Endothelial cell of umbilical vein (primary cell): ENCODE measurements at regions not wholly inside any gene's neighbourhood (a gene's known extent, or its start where the extent isn't known, plus 50 kb on each side); places are given as distances from the start of the nearest gene placed in this dataset.

Experiments
- CTCF ChIP-seq, 2 donors: IDR thresholded peaks; 1 replicate in 1 of 2; 2 replicates in 1 of 2; pipeline ENCODE4 v1.5.1; 2011; ENCODE audit warnings: low read length in 2 of 2, mild to moderate bottlenecking in 2 of 2, moderate library complexity in 2 of 2, control low read depth in 1 of 2, inconsistent platforms in 1 of 2, low read depth in 1 of 2; ENCODE audit not compliant: insufficient read depth in 1 of 2; ENCODE audit errors: extremely low read depth in 1 of 2
- EZH2 ChIP-seq: IDR thresholded peaks from 2 replicates; pipeline ENCODE4 v1.6.1; 2012; ENCODE audit warnings: borderline replicate concordance, low read depth, mild to moderate bottlenecking, moderate library complexity, low read length, inconsistent platforms; ENCODE audit not compliant: severe bottlenecking
- GATA2 ChIP-seq: IDR thresholded peaks from 2 replicates; pipeline ENCODE4 v1.7.0; 2011; ENCODE audit warnings: low read depth, mild to moderate bottlenecking, moderate library complexity, mixed read lengths, low read length; ENCODE audit not compliant: insufficient read length, insufficient read depth
- MAX ChIP-seq: IDR thresholded peaks from 2 replicates; pipeline ENCODE4 v1.6.1; 2011; ENCODE audit not compliant: insufficient read depth, insufficient read length
- POLR2A ChIP-seq: IDR thresholded peaks from 2 replicates; pipeline ENCODE4 v1.6.1; 2012; ENCODE audit warnings: low read depth, mild to moderate bottlenecking, control low read depth, low read length

GRCh38 chr7:159247910-159248309 lies 103.2 kb upstream of the VIPR2 start:
- TF ChIP-seq CTCF (IDR thresholded peaks at IDR 0.05; ENCODE audit: extremely low read depth in 1 of 2, insufficient read depth in 1 of 2, low read depth in 1 of 2, low read length in 2 of 2) (no peak), POLR2A (no peak), EZH2 (no peak), GATA2 (no peak), MAX (no peak)
